ENCODE measurements at regions not wholly inside any gene's neighbourhood (a gene's known extent, or its start where the extent isn't known, plus 50 kb on each side); places are given as distances from the start of the nearest gene placed in this dataset.

- Histone ChIP-seq H2AFZ (ENCODE audit: low read depth, low read length, poor library complexity, severe bottlenecking) (no peak overlapping the region), H3K9me2 (ENCODE audit: insufficient read depth) (no peaks in the 10 kb centered on the region), H3K79me2 (ENCODE audit: insufficient read depth, low read length) (no peaks in the 10 kb centered on the region), H4K20me1 (ENCODE audit: insufficient read depth) (no peaks in the 10 kb centered on the region), H3K27me3 (ENCODE audit: insufficient read depth, low read length) (no peaks in the 10 kb centered on the region), H3K36me3 (ENCODE audit: control insufficient read depth in 1 of 2, insufficient read depth in 2 of 2, low read length in 2 of 2) (no peaks in the 10 kb centered on the region), H3K4me2 (ENCODE audit: low read length) (no peak overlapping the region), H3K27ac (ENCODE audit: low read depth, low read length) (no peak overlapping the region), H3K9ac (ENCODE audit: low read length) (no peak overlapping the region), H3K4me3 (replicated peaks in 1 of 2; ENCODE audit: low read depth in 1 of 2, low read length in 2 of 2) (no peak overlapping the region), H3K9me3 (ENCODE audit: control insufficient read depth in 1 of 2, insufficient read depth in 1 of 2, low read depth in 1 of 2, low read length in 2 of 2) (no peaks in the 10 kb centered on the region; a peak in 1 of 4 replicates), H3K4me1 (ENCODE audit: control insufficient read depth in 1 of 2, insufficient read depth in 2 of 2, low read length in 2 of 2) (no peaks in the 10 kb centered on the region)
- intact Hi-C loops (cut with micrococcal nuclease), result no loop called here
- BruUV-seq (replicated peaks), result no TSS peak
- DNase-seq (ENCODE audit: low read depth, low spot score) (no peak), ATAC-seq (no peak)
- TF ChIP-seq SP1 (IDR thresholded peaks at IDR 0.05; ENCODE audit: low read depth), result no peak
- TF ChIP-seq, protein P1, sequence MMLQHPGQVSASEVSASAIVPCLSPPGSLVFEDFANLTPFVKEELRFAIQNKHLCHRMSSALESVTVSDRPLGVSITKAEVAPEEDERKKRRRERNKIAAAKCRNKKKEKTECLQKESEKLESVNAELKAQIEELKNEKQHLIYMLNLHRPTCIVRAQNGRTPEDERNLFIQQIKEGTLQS (IDR thresholded peaks at IDR 0.05), result no peak
- CTCF ChIA-PET, result no interaction called here
- POLR2A ChIA-PET, result no interaction called here
- RAD21 ChIA-PET (ENCODE audit: low non-redundant PET in 1 of 2, low total read pairs in 2 of 2, uncharacterized antibody in 2 of 2, unreplicated experiment in 2 of 2), result no interaction called here
Measured at GRCh38 chr6:94751641-94752329, 825.5 kb upstream of the MANEA start.

- Histone ChIP-seq H3K36me3 (ENCODE audit: control insufficient read depth in 1 of 2, insufficient read depth in 2 of 2, low read length in 2 of 2) (no peaks in the 10 kb centered on the region), H3K79me2 (ENCODE audit: insufficient read depth, low read length) (no peaks in the 10 kb centered on the region), H3K4me2 (ENCODE audit: low read length) (no peak overlapping the region), H3K27ac (ENCODE audit: low read depth, low read length) (no peak overlapping the region), H3K27me3 (ENCODE audit: insufficient read depth, low read length) (no peaks in the 10 kb centered on the region), H3K9me3 (ENCODE audit: control insufficient read depth in 1 of 2, insufficient read depth in 1 of 2, low read depth in 1 of 2, low read length in 2 of 2) (peaks cover 0 to 8% of the 10 kb centered on the region in 2 experiments; a peak in 1 of 4 replicates), H3K9me2 (ENCODE audit: insufficient read depth) (no peaks in the 10 kb centered on the region), H3K4me3 (replicated peaks in 1 of 2; ENCODE audit: low read depth in 1 of 2, low read length in 2 of 2) (no peak overlapping the region), H3K4me1 (ENCODE audit: control insufficient read depth in 1 of 2, insufficient read depth in 2 of 2, low read length in 2 of 2) (no peaks in the 10 kb centered on the region), H3K9ac (ENCODE audit: low read length) (no peak overlapping the region), H2AFZ (ENCODE audit: low read depth, low read length, poor library complexity, severe bottlenecking) (no peak overlapping the region), H4K20me1 (ENCODE audit: insufficient read depth) (no peaks in the 10 kb centered on the region)
- ChIA-PET POLR2A (no interaction called here), CTCF (no interaction called here), RAD21 (ENCODE audit: low non-redundant PET in 1 of 2, low total read pairs in 2 of 2, uncharacterized antibody in 2 of 2, unreplicated experiment in 2 of 2) (no interaction called here)
- no TSS peak for BruUV-seq (replicated peaks)
- intact Hi-C loops (cut with micrococcal nuclease), result no loop called here
- DNase-seq (ENCODE audit: low read depth, low spot score) (no peak), ATAC-seq (no peak)
- no peak for TF ChIP-seq TCF7L2 (IDR thresholded peaks at IDR 0.05; ENCODE audit: borderline replicate concordance, extremely low read depth, insufficient read depth, insufficient read length)
- no peak for TF ChIP-seq ZBTB33 (IDR thresholded peaks at IDR 0.05; ENCODE audit: extremely low read depth, insufficient replicate concordance, low read length)
- no peak for TF ChIP-seq POLR2AphosphoS5 (IDR thresholded peaks at IDR 0.05; ENCODE audit: low read depth, low read length)
- no peak for TF ChIP-seq FOSL1 (IDR thresholded peaks at IDR 0.05; ENCODE audit: low read depth)
Measured at GRCh38 chr6:94736236-94736635, 841.1 kb upstream of the MANEA start.

Measured in HCT116 (cell line).